Transverse colon (tissue), 4 donors: ENCODE measurements at regions not wholly inside any gene's neighbourhood (a gene's known extent, or its start where the extent isn't known, plus 50 kb on each side); places are given as distances from the start of the nearest gene placed in this dataset.

ENCODE experiments used
- EP300 ChIP-seq: sonication (generic); formaldehyde crosslinking; IDR thresholded peaks from one replicate; pipeline ENCODE4 v1.6.1; 2017; ENCODE audit warnings: antibody characterized with exemption, low read depth
- POLR2A ChIP-seq: fragments of 450-650 bp; IDR thresholded peaks from one replicate; pipeline ENCODE4 v1.6.1; 2016; ENCODE audit warnings: antibody characterized with exemption, mild to moderate bottlenecking, moderate library complexity
- POLR2AphosphoS5 ChIP-seq, 3 donors: sonication (generic); formaldehyde crosslinking; IDR thresholded peaks; one replicate each; pipeline ENCODE4 v1.6.1; 2016; ENCODE audit warnings: antibody characterized with exemption in 3 of 3
- TF ChIP-seq, protein P1 (sequence below), 5 experiments: fragments of 200-600 bp in 3 of 5; fragments of 450-650 bp in 2 of 5; sonication (generic) in 3 of 5; IDR thresholded peaks; 1 replicate in 2 of 5; 2 replicates in 3 of 5; pipeline ENCODE4 v1.5.1; 2016 to 2017; ENCODE audit warnings: antibody characterized with exemption in 5 of 5, inconsistent platforms in 3 of 5, mild to moderate bottlenecking in 2 of 5, moderate library complexity in 1 of 5

DNA sequence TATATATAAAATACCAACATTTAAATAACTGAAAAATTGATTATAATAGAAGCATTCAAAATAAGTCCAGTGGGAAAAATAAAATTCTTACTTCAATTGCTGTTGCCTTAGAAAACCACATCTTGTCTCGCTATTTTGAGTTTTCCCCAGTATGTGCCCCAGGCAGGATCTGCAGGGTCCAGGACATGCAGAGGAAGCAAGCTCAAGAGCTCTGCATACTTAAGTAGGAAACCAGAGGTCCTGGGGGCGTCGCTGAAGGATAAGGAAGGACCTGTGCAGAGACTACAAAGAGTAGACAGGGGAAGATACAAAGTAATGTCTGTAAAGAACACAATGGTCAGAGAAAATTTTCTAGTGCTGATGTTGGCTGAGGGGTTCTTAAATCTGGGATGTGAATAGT, 310.5 kb upstream of the EMCN start:
- TF ChIP-seq, protein P1, sequence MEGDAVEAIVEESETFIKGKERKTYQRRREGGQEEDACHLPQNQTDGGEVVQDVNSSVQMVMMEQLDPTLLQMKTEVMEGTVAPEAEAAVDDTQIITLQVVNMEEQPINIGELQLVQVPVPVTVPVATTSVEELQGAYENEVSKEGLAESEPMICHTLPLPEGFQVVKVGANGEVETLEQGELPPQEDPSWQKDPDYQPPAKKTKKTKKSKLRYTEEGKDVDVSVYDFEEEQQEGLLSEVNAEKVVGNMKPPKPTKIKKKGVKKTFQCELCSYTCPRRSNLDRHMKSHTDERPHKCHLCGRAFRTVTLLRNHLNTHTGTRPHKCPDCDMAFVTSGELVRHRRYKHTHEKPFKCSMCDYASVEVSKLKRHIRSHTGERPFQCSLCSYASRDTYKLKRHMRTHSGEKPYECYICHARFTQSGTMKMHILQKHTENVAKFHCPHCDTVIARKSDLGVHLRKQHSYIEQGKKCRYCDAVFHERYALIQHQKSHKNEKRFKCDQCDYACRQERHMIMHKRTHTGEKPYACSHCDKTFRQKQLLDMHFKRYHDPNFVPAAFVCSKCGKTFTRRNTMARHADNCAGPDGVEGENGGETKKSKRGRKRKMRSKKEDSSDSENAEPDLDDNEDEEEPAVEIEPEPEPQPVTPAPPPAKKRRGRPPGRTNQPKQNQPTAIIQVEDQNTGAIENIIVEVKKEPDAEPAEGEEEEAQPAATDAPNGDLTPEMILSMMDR (IDR thresholded peaks at IDR 0.05): no peak
- no peak for TF ChIP-seq EP300
- TF ChIP-seq POLR2A: no peak
- no peak for TF ChIP-seq POLR2AphosphoS5 (IDR thresholded peaks at IDR 0.05)
